ENCODE measurements at regions not wholly inside any gene's neighbourhood (a gene's known extent, or its start where the extent isn't known, plus 50 kb on each side); places are given as distances from the start of the nearest gene placed in this dataset.

- Histone ChIP-seq H3K27me3 (no peaks in the 10 kb centered on the region), H3K4me1 (no peaks in the 10 kb centered on the region), H3K36me3 (no peaks in the 10 kb centered on the region), H3K27ac (no peak overlapping the region), H3K4me3 (no peak overlapping the region), H3K9me3 (peaks cover 0 to 3% of the 10 kb centered on the region in 2 donors)
- in situ Hi-C loops (cut with MboI; ENCODE audit: low pct_ligation_motif_present in 1 of 4, low pct_unique_long_range_greater_than_20kb in 1 of 4, low sequenced_read_pairs in 3 of 4) (no loop called here), intact Hi-C loops (cut with DNase I; ENCODE audit: low total_unique reads) (no loop called here)
- WGBS, 2 donors (ENCODE audit: low coverage in 1 of 2), result 61 to 74% methylated on average over 3 of the region's 3 CpGs
- no peak for DNase-seq
- TF ChIP-seq EP300 (IDR thresholded peaks at IDR 0.05; ENCODE audit: low read depth) (no peak), POLR2A (IDR thresholded peaks at IDR 0.05) (no peak), POLR2AphosphoS5 (IDR thresholded peaks at IDR 0.05) (no peak), CTCF (IDR thresholded peaks at IDR 0.05) (no peak)
Observed at GRCh38 chr12:84150201-84150600, 762.4 kb downstream of the SLC6A15 start.

GRCh38 chr12:84148335-84148734, 764.3 kb downstream of the SLC6A15 start:
- 50 to 87% methylated on average over 1 to 3 of the region's 3 CpGs for WGBS, 2 donors (ENCODE audit: low coverage in 1 of 2)
- in situ Hi-C loops (cut with MboI; ENCODE audit: low pct_ligation_motif_present in 1 of 4, low pct_unique_long_range_greater_than_20kb in 1 of 4, low sequenced_read_pairs in 3 of 4), result no loop called here
- Histone ChIP-seq H3K9me3 (peaks cover 0 to 3% of the 10 kb centered on the region in 2 donors), H3K27ac (no peak overlapping the region), H3K36me3 (no peaks in the 10 kb centered on the region), H3K4me3 (no peak overlapping the region), H3K4me1 (no peaks in the 10 kb centered on the region), H3K27me3 (no peaks in the 10 kb centered on the region)
- intact Hi-C loops (cut with DNase I; ENCODE audit: low total_unique reads), result no loop called here
- DNase-seq, result no peak
- TF ChIP-seq CTCF (IDR thresholded peaks at IDR 0.05) (no peak), POLR2AphosphoS5 (IDR thresholded peaks at IDR 0.05) (no peak), EP300 (IDR thresholded peaks at IDR 0.05; ENCODE audit: low read depth) (no peak), POLR2A (IDR thresholded peaks at IDR 0.05) (no peak)

GRCh38 chr12:84136862-84137367, 775.7 kb downstream of the SLC6A15 start:
- WGBS, 2 donors (ENCODE audit: low coverage in 1 of 2), result 61 to 62% methylated on average over 4 of the region's 4 CpGs
- intact Hi-C loops (cut with DNase I; ENCODE audit: low total_unique reads) (no loop called here), in situ Hi-C loops (cut with MboI; ENCODE audit: low pct_ligation_motif_present in 1 of 4, low pct_unique_long_range_greater_than_20kb in 1 of 4, low sequenced_read_pairs in 3 of 4) (no loop called here)
- H3K4me3 ChIP-seq, result no peak overlapping the region
- no peaks in the 10 kb centered on the region for H3K27me3 ChIP-seq
- TF ChIP-seq POLR2A (IDR thresholded peaks at IDR 0.05) (no peak), EP300 (IDR thresholded peaks at IDR 0.05; ENCODE audit: low read depth) (no peak), POLR2AphosphoS5 (IDR thresholded peaks at IDR 0.05) (no peak), CTCF (IDR thresholded peaks at IDR 0.05) (no peak)
- H3K9me3 ChIP-seq, result no peaks in the 10 kb centered on the region
- H3K27ac ChIP-seq, result no peak overlapping the region
- H3K36me3 ChIP-seq, result no peaks in the 10 kb centered on the region
- no peak for DNase-seq
- H3K4me1 ChIP-seq, result no peaks in the 10 kb centered on the region

- no peaks in the 10 kb centered on the region for H3K27me3 ChIP-seq
- no peaks in the 10 kb centered on the region for H3K36me3 ChIP-seq
- no peak for DNase-seq
- H3K4me1 ChIP-seq, result no peaks in the 10 kb centered on the region
- intact Hi-C loops (cut with DNase I; ENCODE audit: low total_unique reads), result no loop called here
- no peaks in the 10 kb centered on the region for H3K9me3 ChIP-seq
- in situ Hi-C loops (cut with MboI; ENCODE audit: low pct_ligation_motif_present in 1 of 4, low pct_unique_long_range_greater_than_20kb in 1 of 4, low sequenced_read_pairs in 3 of 4), result no loop called here
- no peak overlapping the region for H3K27ac ChIP-seq
- WGBS, 2 donors (ENCODE audit: low coverage in 1 of 2), result 50 to 64% methylated on average over 1 of the region's 1 CpG
- H3K4me3 ChIP-seq, result no peak overlapping the region
- no peak for TF ChIP-seq POLR2A (IDR thresholded peaks at IDR 0.05)
- TF ChIP-seq EP300 (IDR thresholded peaks at IDR 0.05; ENCODE audit: low read depth), result no peak
- no peak for TF ChIP-seq POLR2AphosphoS5 (IDR thresholded peaks at IDR 0.05)
- no peak for TF ChIP-seq CTCF (IDR thresholded peaks at IDR 0.05)
Observed at GRCh38 chr12:84135586-84136279, 776.9 kb downstream of the SLC6A15 start.
